ENCODE measurements at regions not wholly inside any gene's neighbourhood (a gene's known extent, or its start where the extent isn't known, plus 50 kb on each side); places are given as distances from the start of the nearest gene placed in this dataset.

GRCh38 chr1:162964901-162965300 lies 103.9 kb upstream of the CCDC190 start:
- no peak for DNase-seq

- no peak for DNase-seq
Observed at GRCh38 chr1:162956922-162957321, 95.9 kb upstream of the CCDC190 start.

- DNase-seq = no peak
Observed at GRCh38 chr1:162954824-162955223, 93.8 kb upstream of the CCDC190 start.

- DNase-seq = no peak
Observed at GRCh38 chr1:162952956-162953355, 92.0 kb upstream of the CCDC190 start.

DNA sequence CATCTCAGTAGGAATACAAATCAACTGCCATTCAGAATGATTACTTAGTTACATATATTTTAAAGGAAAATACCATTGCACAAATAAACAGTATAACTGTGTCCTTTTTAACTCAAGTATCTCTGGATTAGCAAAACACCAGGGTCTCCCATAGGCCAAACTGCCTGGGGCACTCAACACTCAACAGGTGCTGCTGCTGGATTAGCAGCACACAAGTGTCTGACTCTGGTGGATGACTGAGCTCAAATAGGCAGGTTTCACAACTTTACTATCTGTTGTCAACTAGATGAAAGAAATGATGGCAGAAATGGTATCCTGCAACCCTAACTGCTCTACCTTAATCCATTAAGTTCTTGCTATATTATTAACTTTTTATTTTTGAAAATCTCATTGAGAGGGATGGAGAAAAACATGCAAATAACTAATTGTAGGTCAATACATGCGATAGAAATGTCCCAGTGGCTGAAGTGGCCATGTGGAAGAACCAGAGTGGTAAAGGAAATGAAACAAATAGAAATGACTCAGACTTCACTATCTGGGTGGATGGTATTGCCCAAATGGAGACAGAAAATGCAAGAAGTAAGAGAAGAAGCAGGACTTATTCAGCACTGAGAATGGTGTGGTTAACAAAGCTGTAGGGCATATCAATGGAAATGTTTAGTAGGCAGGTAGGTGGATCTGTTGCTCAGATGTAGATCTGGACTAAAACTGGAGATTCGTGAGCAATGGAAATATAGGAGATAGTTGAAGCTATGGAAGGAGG lies 90.8 kb upstream of the CCDC190 start:
- DNase-seq = no peak

- DNase-seq = no peak
Observed at GRCh38 chr1:162950187-162950586, 89.2 kb upstream of the CCDC190 start.

DNA sequence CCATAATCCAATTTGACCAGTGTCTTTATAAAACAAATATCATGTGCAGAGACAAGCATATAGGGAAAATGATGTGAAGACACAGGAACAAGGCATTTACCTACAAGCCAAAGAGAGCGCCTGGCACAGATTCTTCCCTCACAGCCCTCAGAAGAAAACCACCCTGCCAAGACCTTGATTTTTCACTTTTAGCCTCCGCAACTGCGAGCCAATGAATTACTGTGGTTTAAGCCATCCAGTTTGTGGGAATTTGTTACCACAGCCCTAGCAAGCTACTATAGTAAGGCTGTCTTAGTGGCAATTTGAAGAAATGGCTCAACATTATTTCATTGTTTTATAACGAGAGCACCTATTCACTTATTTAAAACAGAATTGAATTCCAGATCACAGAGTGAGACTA lies 85.7 kb upstream of the CCDC190 start:
- no peak for DNase-seq

- DNase-seq = no peak
Observed at GRCh38 chr1:162944974-162945674, 84.1 kb upstream of the CCDC190 start.

- DNase-seq = peak; percentile 34
Observed at GRCh38 chr1:162943622-162944021, 82.6 kb upstream of the CCDC190 start.

DNA sequence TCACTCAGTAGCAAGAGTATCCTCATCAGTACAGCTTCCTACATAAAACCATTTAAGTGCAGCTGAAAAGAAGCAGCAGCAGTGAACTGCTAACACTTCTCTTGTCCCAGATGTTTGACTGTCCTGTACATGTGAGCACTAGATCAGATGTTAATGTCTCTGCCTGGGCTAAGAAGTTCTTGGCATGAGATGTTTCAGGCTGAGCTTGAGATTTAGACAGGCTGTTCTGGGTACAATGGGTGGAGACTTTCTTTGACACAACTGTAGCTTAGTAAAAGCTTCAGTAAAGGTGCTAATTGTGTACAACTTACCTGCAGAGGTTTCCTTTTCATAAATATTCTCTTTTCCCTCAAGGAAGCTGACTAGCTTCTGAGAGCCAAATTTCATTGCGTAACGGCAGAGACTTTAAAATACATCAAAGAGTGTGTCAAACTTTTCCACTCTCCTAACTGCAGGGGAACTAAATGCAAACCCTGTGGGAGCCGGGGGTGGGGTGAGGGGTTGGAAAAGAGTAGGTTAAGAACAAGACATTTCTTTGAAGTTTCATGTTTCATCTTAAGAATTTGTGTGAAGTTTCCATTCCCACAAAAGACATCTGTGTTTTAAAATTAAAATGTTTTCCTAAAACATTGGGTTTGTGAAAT lies 82.1 kb upstream of the CCDC190 start:
- no peak for DNase-seq

GRCh38 chr1:162941024-162941423 lies 80.0 kb upstream of the CCDC190 start:
- no peak for DNase-seq

GRCh38 chr1:162939035-162939434 lies 78.1 kb upstream of the CCDC190 start:
- no peak for DNase-seq

GRCh38 chr1:162937716-162938395 lies 76.9 kb upstream of the CCDC190 start:
- no peak for DNase-seq

DNA sequence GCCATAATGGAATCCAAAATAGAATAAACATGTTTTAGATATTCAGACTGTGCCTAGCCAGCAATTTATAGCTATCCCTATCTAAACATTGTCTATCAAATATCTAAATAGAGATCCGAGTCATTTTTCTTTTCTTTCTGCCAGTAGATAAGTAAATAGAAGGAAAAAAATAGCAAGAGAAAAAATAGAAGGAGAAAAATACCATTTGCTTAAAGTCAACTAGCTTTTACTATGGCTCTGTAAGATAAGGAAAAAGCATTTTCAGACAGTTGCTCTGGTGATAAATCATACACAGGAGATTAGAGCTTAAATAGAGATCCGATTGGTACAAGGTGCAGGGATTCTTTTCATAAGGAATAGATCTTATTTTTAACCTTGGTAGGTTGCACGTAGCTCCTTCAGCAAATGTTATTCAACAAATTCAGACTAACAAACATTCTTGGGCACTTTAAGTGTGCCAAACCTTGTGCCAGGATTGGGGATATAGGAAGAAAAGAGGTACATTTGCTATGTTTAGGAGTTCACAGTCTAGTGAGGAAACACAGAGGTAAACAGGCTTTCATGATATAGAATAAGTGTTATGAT lies 70.1 kb upstream of the CCDC190 start:
- no peak for DNase-seq

DNA sequence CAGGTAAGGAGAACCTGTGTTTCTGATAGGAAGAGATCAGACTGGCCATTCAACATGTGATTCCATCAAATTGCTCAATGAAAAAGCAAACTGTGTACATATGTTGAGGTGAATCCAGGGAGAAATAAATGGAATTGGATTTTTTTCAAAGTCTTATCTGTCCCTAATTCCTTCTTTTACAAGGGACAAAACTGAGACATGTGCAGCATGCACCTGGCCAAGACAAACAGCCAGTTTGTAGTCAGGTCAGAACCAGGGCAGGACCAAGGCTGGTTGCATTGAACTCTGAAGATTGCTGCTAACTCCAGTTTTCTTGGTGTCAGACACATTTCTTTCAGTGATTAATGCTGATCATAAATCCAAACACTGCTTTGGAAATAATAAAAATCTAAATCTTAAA lies 69.6 kb upstream of the CCDC190 start:
- no peak for DNase-seq

- DNase-seq = no peak
Observed at GRCh38 chr1:162929177-162929576, 68.2 kb upstream of the CCDC190 start.

- no peak for DNase-seq
Observed at GRCh38 chr1:162928141-162928540, 67.2 kb upstream of the CCDC190 start.

DNA sequence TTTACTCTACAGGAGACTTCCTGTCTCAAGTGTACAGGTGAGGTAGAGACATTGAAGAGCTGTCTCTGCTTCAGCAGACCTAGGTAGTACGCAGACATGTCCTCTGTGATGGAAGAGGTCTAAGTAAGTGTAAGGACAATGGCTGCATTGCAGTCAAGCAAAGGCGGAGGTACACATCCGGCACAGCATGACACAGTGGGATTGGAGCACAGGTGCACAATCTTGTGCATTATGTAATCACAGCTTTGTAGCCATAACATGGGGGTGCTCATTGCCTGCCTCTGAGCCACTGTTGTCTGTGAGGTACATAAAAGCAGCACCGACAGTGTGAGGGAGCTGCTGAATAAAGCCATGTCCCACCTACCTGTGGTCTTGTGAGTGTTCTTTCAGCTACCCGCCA lies 66.4 kb upstream of the CCDC190 start:
- DNase-seq = no peak

DNA sequence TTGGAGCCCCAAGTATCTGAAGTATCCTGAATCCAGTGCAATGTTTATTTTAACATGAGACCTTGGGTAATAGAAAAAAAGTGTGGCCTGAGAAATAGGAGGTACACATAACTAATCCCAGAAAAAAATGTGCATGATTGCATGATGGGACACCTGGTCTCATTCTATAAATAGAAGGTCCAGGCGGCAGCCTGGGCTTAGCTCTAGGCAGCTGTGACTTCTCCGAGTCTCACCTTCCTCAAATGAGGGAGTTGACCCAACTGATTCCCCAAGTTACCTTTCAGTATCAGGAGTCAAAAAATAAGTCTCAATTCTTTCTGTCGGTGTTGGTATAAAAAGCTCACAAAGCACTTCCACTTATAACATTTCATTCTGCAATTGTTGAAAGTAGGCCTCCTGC lies 65.9 kb upstream of the CCDC190 start:
- DNase-seq = no peak

GRCh38 chr1:162924179-162924578 lies 63.2 kb upstream of the CCDC190 start:
- no peak for DNase-seq

DNA sequence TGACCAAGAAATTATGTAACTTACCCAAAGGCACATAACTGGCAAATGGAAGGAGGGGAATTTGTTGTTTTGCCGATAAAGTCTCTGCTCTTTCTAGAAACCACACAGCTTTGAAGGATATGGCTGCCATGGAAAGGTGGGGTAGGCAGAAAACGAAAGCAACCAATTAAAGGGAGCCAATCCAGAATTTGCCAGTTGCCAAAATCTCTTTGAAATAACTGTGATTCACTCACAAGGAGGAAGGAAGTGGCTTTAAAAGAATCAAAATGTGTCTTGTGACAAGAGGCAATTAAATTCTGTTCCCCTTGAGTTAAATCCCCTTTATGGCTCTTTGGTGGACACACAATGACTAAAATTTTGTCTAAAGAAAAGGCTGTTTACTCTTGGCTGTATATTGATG lies 61.2 kb upstream of the CCDC190 start:
- DNase-seq = no peak

GRCh38 chr1:162921311-162921710 lies 60.3 kb upstream of the CCDC190 start:
- DNase-seq = no peak

- DNase-seq = no peak
Observed at GRCh38 chr1:162919034-162919433, 58.1 kb upstream of the CCDC190 start.
